HG03108 (cell line): ENCODE measurements at regions not wholly inside any gene's neighbourhood (a gene's known extent, or its start where the extent isn't known, plus 50 kb on each side); places are given as distances from the start of the nearest gene placed in this dataset.
"Not testable (repeated sequence)": the region's sequence is repeated elsewhere in the genome, so short reads cannot be mapped to it uniquely, and the experiment has no call there.

Experiments used
- ATAC-seq: cut with Tn5 transposase; IDR thresholded peaks from one replicate; pipeline ENCODE4 v1.9.1; 2021; ENCODE audit warnings: moderate library complexity; ENCODE audit not compliant: unreplicated experiment

DNA sequence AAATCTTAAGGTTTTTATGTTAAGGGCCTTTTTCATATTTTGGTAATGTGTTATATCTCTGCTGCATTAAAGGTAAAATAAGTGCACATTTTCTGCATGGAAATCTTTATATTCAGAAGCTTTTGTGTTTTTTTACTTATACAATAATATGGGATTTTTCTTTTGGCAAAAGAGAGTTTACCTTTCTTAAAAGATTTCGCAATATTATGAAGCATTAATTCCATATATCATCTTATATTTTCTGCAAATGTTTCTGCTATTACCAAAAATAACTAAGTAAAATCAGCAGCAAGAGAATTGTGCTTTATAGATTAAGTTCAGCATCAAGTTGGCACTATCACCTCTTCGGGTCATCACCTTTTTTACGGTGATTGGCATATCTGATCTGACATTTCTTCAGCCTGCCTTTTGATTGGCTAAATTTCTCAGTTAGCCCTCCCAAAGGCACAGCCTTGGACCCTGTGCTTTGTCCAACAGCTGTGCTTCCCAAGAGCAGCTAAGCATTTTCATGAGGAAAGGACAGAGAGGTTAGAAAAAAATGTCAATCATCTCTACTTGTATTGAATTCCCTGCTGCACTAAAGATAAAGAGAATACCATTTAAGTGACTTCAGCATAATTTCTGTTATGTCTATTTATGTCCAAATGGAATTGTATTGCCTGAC lies 767.1 kb upstream of the PRMT6 start:
- ATAC-seq: no peak

DNA sequence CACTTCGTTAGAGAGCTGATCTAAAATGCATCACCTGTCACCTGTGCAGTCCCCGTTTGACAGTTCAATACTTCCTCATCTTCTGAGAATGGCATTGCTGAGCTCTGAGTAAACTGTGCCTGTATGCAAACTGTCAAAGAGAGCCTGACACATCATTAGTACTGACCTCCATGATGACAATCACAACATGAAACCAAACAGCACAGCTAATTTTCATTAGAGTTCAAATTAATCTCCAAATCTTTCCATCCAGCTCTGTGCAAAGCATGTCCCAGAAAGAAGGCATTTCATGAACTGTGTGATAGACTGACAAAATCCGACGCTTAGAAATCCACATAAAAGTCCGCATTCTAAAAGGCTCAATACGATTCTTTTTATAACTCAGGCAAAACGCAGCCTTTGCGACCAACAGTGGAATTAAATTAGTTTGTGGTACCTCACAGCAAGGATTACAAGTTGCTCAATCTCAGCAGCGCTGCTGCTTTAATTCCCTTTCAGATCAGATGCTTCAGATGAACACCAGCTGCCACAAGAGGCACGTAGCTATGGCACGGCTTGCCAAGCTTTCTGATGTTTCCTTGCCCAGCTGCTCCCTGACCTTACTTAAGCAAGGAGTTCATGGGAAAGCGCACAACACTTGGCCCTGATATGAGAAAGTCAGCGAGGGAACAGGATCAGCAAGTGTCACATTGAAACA lies 765.5 kb upstream of the PRMT6 start:
- ATAC-seq: no peak

DNA sequence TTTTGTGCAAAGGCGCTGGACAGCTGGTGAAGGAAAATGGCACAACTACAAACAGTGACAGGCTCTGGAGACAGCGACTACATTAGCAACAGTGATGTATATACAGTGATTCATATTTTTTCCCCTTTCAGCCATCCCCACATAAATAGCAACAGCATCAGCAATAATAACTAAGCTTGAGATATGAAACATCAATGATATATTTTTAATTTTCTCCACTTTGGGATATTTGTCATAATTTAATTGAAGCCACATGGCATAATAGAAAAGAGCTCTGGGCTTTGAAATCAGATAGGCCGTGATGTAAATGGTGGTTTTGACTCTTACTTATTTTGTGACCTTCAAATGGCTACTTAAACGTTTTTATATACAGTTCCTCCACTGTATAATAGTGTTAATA lies 764.3 kb upstream of the PRMT6 start:
- ATAC-seq: no peak

DNA sequence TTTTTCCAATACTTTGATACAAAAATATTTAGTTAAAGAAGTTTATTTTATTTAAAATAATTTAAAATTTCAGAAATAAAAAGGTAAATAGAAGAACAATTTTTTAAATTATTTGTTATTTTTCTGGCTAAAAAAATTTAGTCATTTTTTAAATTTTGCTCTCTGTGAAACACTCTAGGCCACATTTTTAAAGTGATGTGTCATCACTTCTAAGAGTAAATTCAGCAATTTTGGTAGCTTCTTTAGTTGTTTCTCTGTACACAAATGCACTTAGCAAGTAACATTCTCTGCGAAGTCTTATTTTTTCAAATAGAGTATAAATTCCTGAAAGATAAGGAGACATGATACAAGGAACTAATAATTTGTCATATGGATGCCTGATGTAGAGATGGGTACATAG lies 760.0 kb upstream of the PRMT6 start:
- ATAC-seq: no peak

- no peak for ATAC-seq
Measured at GRCh38 chr1:106304106-106304505, 752.4 kb upstream of the PRMT6 start.

- ATAC-seq: no peak
Measured at GRCh38 chr1:106319612-106320011, 736.9 kb upstream of the PRMT6 start.

DNA sequence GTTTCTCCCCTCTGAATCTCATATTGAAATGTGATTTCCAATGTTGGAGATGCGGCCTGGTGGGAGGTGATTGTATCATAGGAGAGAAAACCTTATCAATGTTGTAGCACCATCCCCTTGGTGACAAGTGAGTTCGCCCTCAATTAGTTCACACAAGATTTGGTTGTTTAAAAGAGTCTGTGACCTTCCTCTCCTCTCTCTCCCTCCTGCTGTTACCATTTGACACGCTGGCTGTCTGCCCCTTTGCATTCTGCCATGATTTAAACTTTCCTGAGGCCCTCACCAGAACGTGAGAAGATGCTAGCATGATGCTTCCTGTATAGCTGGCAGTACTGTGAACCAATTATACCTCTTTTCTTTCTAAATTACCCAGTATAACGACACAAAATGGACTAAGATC lies 730.9 kb upstream of the PRMT6 start:
- ATAC-seq: no peak

DNA sequence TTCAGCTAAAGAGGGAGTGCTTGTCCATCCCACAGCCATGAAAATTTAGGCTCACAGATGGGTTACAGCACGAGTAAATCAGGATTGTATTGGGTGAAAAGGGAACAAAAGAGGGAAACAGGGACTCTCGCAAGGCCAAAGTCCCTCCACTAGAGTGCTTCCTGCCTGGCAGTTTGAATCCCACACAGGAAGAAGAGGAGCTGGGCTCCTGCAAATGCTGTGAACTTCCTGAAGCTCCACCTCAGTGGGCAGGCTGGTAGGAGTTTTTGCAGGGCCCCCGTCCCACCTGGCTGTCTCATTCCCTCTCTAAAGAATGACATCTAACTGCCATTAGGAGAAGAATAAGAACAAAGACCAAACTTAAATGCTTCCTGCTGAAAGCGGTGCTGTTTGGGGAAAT lies 712.0 kb upstream of the PRMT6 start:
- no peak for ATAC-seq

GRCh38 chr1:106360252-106360651 lies 696.2 kb upstream of the PRMT6 start:
- no peak for ATAC-seq

DNA sequence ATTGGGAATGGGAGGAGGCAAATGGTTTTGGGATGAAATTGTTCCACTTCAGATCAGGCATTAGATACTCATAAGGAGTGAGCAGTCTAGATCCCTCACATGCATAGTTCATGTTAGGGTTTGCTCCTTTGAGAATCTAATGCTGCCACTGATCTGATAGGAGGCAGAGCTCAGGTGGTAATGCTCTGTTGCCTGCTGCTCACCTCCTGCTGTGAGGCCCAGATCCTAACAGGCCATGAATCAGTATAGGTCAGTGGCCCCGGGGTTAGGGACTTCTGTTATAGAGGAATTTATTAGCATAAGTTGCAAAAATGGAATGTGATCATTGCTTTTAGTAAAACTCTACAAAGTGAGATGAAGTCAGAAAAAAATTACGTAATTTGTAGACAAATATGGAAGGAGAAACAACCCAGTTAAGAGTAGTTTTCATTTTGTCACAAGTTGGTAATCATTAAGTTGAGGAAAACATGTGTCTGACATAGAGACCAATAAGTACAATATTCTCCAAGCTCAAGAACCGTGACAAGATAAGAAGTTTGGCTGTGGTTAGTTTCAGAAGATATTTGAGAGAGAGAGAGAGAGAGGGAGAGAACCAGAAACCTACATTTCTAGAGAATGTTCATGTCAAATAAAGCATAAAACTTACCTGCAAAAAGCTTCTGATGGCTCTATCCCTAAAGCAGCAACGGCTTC lies 689.7 kb upstream of the PRMT6 start:
- ATAC-seq: no peak

DNA sequence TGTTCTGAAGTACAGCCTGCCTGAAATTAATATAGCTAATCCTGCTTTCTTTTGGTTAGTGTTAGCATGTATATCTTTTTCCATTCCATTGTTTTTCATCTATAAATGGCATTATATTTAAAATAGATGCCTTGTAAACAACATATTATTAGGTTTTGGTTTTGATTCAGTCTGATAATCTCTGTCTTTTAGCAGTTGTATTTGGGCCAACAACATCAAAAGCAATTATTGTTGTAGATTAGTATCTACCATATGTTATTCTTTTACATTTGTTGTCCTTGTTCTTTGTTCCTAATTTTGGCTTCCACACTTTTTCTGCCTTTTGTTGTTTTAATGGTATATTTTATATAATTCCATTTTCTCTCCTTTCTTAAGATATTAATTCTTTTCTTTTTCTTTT lies 678.2 kb upstream of the PRMT6 start:
- no peak for ATAC-seq

DNA sequence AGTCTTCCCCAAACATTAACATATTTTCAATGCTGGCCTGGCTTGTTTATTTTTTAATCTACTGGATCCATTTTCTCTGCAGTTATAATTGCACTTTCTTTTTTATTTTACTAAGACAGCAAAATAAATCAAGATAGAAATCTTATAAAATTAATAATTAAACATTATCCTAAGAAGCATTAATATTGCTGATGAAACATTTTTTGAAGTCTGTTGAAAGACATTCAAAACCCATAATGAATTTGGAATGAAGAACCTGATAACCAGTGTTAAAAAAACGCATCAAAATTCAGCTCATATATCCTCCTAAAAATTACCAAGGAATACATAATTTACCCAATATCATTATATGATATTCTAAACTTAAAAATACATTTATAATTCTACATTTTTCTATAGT lies 675.7 kb upstream of the PRMT6 start:
- no peak for ATAC-seq

GRCh38 chr1:106389160-106389559 lies 667.3 kb upstream of the PRMT6 start:
- not testable (repeated sequence) for ATAC-seq

DNA sequence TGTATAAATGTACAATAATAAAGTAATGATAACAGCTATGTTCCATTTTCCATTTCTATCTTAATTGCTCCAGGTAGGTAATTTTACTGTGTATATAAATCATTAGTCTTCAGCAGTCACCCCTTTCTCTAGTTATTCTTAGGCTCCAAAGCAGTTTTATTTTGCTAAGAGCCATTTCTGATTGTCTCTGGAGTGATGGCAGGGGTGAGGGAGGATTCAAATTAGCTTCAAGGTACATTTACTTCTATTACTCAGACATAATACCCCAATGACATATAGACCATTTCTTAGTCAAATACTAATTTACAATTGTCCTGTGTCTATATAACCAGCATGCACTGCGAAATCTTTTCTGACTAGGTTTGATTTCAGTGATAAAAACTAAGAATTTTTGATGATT lies 663.4 kb upstream of the PRMT6 start:
- ATAC-seq: no peak

- ATAC-seq: no peak
Measured at GRCh38 chr1:106396020-106396419, 660.5 kb upstream of the PRMT6 start.

GRCh38 chr1:106398391-106398790 lies 658.1 kb upstream of the PRMT6 start:
- ATAC-seq: no peak

DNA sequence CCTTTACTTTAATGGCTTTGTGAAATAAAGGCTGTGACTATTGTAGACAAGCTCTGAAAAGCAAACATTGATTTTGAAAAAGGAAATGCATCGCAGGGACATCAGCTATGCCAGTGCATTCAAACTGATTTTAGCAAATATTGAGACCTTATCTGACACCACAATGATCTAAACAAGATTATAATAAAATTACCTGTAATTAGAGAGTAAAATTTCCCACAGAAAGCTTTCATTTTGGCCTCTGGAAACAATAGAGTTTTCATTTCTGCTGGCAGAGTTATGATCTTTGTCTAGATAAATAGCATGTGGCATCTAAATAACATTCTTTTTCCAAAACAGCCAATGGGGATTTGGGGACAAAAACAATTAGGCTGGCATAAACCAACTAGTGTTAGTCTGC lies 650.4 kb upstream of the PRMT6 start:
- no peak for ATAC-seq

- ATAC-seq: not testable (repeated sequence)
Measured at GRCh38 chr1:106412321-106412720, 644.2 kb upstream of the PRMT6 start.

- ATAC-seq: no peak
Measured at GRCh38 chr1:106435269-106435668, 621.2 kb upstream of the PRMT6 start.

DNA sequence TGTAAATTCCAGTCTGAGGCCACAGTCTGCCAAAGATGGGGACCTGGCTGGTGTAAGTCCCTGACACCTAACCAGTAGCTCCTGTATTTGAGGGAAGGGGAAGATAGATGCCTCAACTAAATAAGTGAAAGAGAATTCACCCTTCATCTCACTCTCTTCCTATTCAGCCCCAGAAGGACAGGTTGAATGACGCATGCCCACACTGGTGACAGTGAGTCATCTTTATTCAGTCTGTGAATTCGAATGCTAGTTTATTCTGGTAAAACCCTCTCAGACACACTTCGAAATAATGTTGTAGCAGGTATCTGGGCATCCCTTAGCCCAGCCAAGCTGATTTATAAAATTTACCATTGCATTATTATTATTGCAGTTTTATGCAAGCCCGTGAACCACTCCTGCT lies 617.0 kb upstream of the PRMT6 start:
- ATAC-seq: no peak

- ATAC-seq: no peak
Measured at GRCh38 chr1:106447466-106447865, 609.0 kb upstream of the PRMT6 start.

DNA sequence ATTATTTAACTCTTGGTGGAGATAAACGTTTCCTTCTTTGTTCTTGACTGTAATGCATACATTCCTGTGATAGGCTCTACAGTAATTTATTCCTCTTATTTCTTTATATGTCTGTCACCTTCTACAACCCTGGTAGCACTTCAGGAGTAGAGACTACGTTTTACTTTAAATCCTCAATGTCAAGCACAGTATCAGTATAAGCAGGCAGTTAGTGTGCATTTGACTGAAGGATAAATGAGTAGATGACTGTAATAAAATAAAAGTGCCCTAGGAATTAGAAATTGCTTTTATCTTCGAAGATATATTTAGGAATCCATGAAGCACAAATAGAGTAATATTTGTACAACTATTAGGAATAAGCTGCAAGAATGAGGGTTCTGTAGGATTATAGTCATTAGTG lies 599.6 kb upstream of the PRMT6 start:
- ATAC-seq: no peak
